Endodermal cell (in vitro differentiated cells): ENCODE measurements at regions not wholly inside any gene's neighbourhood (a gene's known extent, or its start where the extent isn't known, plus 50 kb on each side); places are given as distances from the start of the nearest gene placed in this dataset.

Experiments
- DNase-seq: peaks from one replicate; pipeline ENCODE4 v3.0.0-alpha.2; 2017
- H3K27ac ChIP-seq: 2 replicates; pipeline ENCODE4 v1.5.1; 2013; ENCODE audit warnings: mild to moderate bottlenecking, low read depth, low read length, moderate library complexity
- H3K27me3 ChIP-seq: 2 replicates; pipeline ENCODE4 v1.6.1; 2013; ENCODE audit warnings: mild to moderate bottlenecking, low read length, moderate library complexity; ENCODE audit not compliant: insufficient read depth, control insufficient read depth, poor library complexity, severe bottlenecking
- H3K36me3 ChIP-seq: 2 replicates; pipeline ENCODE4 v1.7.0; 2013; ENCODE audit warnings: mild to moderate bottlenecking, low read length, moderate library complexity; ENCODE audit not compliant: control insufficient read depth, insufficient read depth
- H3K4me1 ChIP-seq: one replicate; pipeline ENCODE4 v1.7.0; 2013; ENCODE audit warnings: low read length; ENCODE audit not compliant: control insufficient read depth, insufficient read depth
- H3K4me3 ChIP-seq: 2 replicates; pipeline ENCODE4 v1.5.1; 2013; ENCODE audit warnings: mild to moderate bottlenecking, low read length, moderate library complexity
- H3K9ac ChIP-seq: 2 replicates; pipeline ENCODE4 v1.6.1; 2013; ENCODE audit warnings: mild to moderate bottlenecking, low read length, moderate library complexity; ENCODE audit not compliant: poor library complexity, severe bottlenecking; ENCODE audit errors: extremely low read depth
- H3K9me3 ChIP-seq: 2 replicates; pipeline ENCODE4 v1.6.1; 2013; ENCODE audit warnings: mild to moderate bottlenecking, low read length, moderate library complexity; ENCODE audit not compliant: control insufficient read depth
- H3K27ac Mint-ChIP-seq: 2 replicates; pipeline ENCODE4 v1.8.0; 2020; ENCODE audit warnings: mixed read lengths
- H3K27me3 Mint-ChIP-seq: 2 replicates; pipeline ENCODE4 v1.8.0; 2021; ENCODE audit warnings: mild to moderate bottlenecking, mixed read lengths; ENCODE audit not compliant: insufficient read depth
- H3K36me3 Mint-ChIP-seq: 2 replicates; pipeline ENCODE4 v1.8.0; 2020; ENCODE audit warnings: low read depth, mixed read lengths
- H3K4me1 Mint-ChIP-seq: 2 replicates; pipeline ENCODE4 v1.8.0; 2020; ENCODE audit warnings: mixed read lengths
- H3K4me3 Mint-ChIP-seq: 2 replicates; pipeline ENCODE4 v1.8.0; 2020; ENCODE audit warnings: mild to moderate bottlenecking, moderate library complexity, mixed read lengths
- H3K9me3 Mint-ChIP-seq: 2 replicates; pipeline ENCODE4 v1.8.0; 2020; ENCODE audit warnings: mild to moderate bottlenecking, mixed read lengths
- CTCF ChIP-seq: fragments of 200-600 bp; sonication (generic); conservative IDR thresholded peaks from 2 replicates; pipeline ENCODE4 v1.5.0; 2021; ENCODE audit warnings: antibody characterized with exemption, mild to moderate bottlenecking
- WGBS, 2 experiments: methylation state at CpG; one replicate each; pipeline versions ENCODE4 v1.1.5 to v1.1.7; 2013; ENCODE audit warnings: missing lambda C conversion rate in 2 of 2, mixed read lengths in 1 of 2; ENCODE audit not compliant: insufficient coverage in 1 of 2, insufficient read length in 1 of 2; 5-methylcytosine and 5-hydroxymethylcytosine counted together

GRCh38 chr12:94811611-94812010 is 161.3 kb upstream of the TMCC3 start:
- H3K27ac ChIP-seq: no peak overlapping the region
- DNase-seq: no peak
- no peaks in the 10 kb centered on the region for H3K4me1 Mint-ChIP-seq
- peaks cover 21% of the 10 kb centered on the region for H3K27me3 Mint-ChIP-seq
- H3K4me3 Mint-ChIP-seq: no peak overlapping the region
- H3K9me3 Mint-ChIP-seq: peaks cover 40% of the 10 kb centered on the region
- H3K27ac Mint-ChIP-seq: no peak overlapping the region
- H3K36me3 ChIP-seq: no peaks in the 10 kb centered on the region
- TF ChIP-seq CTCF: no peak
- no peaks in the 10 kb centered on the region for H3K4me1 ChIP-seq
- H3K4me3 ChIP-seq: no peak overlapping the region
- peaks cover 16% of the 10 kb centered on the region for H3K27me3 ChIP-seq
- no peak overlapping the region for H3K9ac ChIP-seq
- H3K36me3 Mint-ChIP-seq: no peaks in the 10 kb centered on the region
- H3K9me3 ChIP-seq: peaks cover 43% of the 10 kb centered on the region

GRCh38 chr12:94807951-94808350 is 157.6 kb upstream of the TMCC3 start:
- H3K4me1 ChIP-seq: no peaks in the 10 kb centered on the region

GRCh38 chr12:94806617-94807016 is 156.3 kb upstream of the TMCC3 start:
- H3K27me3 Mint-ChIP-seq: peaks cover 2% of the 10 kb centered on the region
- no peaks in the 10 kb centered on the region for H3K4me1 Mint-ChIP-seq
- DNase-seq: no peak
- H3K4me3 Mint-ChIP-seq: no peak overlapping the region
- H3K27me3 ChIP-seq: peaks cover 7% of the 10 kb centered on the region
- peaks cover 7% of the 10 kb centered on the region for H3K9me3 ChIP-seq
- WGBS, 2 experiments: 94 to 96% methylated on average over 4 to 6 of the region's 6 CpGs
- H3K4me1 ChIP-seq: no peaks in the 10 kb centered on the region
- H3K36me3 ChIP-seq: no peaks in the 10 kb centered on the region
- TF ChIP-seq CTCF: no peak
- no peak overlapping the region for H3K4me3 ChIP-seq
- H3K9ac ChIP-seq: no peak overlapping the region
- peaks cover 7% of the 10 kb centered on the region for H3K9me3 Mint-ChIP-seq
- no peaks in the 10 kb centered on the region for H3K36me3 Mint-ChIP-seq
- H3K27ac Mint-ChIP-seq: no peak overlapping the region
- H3K27ac ChIP-seq: no peak overlapping the region

More at GRCh38 chr12:94807951-94808350, 157.6 kb upstream of the TMCC3 start:
- no peak for DNase-seq
- Histone ChIP-seq H3K9me3 (peaks cover 15% of the 10 kb centered on the region), H3K36me3 (no peaks in the 10 kb centered on the region), H3K27ac (no peak overlapping the region), H3K4me3 (no peak overlapping the region), H3K9ac (no peak overlapping the region), H3K27me3 (peaks cover 7% of the 10 kb centered on the region)
- H3K27me3 Mint-ChIP-seq: peaks cover 2% of the 10 kb centered on the region
- H3K4me1 Mint-ChIP-seq: no peaks in the 10 kb centered on the region
- no peak overlapping the region for H3K4me3 Mint-ChIP-seq
- H3K27ac Mint-ChIP-seq: no peak overlapping the region
- peaks cover 16% of the 10 kb centered on the region for H3K9me3 Mint-ChIP-seq
- H3K36me3 Mint-ChIP-seq: no peaks in the 10 kb centered on the region
- no peak for TF ChIP-seq CTCF
